Epithelial cell of proximal tubule (primary cell): ENCODE measurements at regions not wholly inside any gene's neighbourhood (a gene's known extent, or its start where the extent isn't known, plus 50 kb on each side); places are given as distances from the start of the nearest gene placed in this dataset.

Experiments
- DNase-seq: peaks from one replicate; pipeline ENCODE4 v3.0.0-alpha.2; 2011; ENCODE audit warnings: low read depth
- H3K4me3 ChIP-seq: 2 replicates; pipeline ENCODE4 v1.5.1; 2011; ENCODE audit warnings: low read depth, mild to moderate bottlenecking, low read length
- TF ChIP-seq, protein P1 (sequence below): conservative IDR thresholded peaks from 2 replicates; pipeline ENCODE4 v1.5.1; 2012; ENCODE audit warnings: low read depth, mild to moderate bottlenecking, low read length

DNA sequence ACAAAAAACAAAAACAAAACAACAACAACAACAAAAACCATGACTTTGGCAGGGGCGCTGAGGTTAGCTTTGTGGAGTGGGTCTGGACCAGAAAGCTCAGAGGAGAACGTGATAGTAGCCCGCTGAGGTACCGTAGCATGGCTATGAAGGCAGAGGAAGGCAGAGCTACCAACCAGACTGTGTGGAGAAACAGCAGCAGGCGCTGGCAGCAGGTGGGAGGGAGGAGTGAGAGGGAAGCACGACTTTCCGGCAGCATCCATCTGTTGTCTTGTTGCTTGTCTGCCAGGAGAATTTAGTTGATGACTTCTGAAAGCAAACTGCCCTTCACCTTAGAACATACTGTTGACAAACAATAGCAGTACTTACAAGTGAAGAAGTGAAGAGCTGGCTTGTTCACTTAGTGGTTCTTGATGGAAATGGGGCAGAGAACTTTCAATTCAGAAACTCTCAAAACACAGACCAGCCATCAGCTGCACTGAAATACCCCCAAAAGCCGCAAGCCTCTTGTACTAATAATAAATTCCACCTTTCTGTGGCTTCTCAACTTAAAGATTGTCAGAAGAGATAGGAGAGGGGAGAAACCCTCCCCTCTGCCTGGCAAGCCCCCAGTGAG, 447.2 kb downstream of the SLITRK2 start:
- H3K4me3 ChIP-seq: no peak overlapping the region
- TF ChIP-seq, protein P1, sequence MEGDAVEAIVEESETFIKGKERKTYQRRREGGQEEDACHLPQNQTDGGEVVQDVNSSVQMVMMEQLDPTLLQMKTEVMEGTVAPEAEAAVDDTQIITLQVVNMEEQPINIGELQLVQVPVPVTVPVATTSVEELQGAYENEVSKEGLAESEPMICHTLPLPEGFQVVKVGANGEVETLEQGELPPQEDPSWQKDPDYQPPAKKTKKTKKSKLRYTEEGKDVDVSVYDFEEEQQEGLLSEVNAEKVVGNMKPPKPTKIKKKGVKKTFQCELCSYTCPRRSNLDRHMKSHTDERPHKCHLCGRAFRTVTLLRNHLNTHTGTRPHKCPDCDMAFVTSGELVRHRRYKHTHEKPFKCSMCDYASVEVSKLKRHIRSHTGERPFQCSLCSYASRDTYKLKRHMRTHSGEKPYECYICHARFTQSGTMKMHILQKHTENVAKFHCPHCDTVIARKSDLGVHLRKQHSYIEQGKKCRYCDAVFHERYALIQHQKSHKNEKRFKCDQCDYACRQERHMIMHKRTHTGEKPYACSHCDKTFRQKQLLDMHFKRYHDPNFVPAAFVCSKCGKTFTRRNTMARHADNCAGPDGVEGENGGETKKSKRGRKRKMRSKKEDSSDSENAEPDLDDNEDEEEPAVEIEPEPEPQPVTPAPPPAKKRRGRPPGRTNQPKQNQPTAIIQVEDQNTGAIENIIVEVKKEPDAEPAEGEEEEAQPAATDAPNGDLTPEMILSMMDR: no peak
- DNase-seq: no peak

DNA sequence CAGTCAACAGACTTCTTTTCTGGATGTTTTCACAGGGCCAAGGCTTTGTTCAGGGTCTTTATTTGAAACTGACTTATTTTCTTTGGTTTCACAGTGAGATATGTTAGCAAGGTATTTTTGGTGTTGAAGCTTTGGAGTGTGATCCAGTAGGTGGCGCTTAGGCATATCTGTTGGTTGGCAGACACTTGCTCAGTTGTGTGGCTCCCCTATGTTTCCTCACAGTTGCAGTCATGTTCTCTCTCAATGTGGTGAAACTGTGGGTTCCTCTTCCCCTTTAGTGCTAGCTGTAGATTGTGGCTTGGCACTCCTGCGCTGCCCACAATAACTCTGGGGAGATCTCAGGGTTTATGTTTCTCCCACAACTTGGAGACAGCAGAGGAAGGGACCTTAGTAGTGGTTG, 460.8 kb downstream of the SLITRK2 start:
- TF ChIP-seq, protein P1: peak; percentile 20

More for the DNA sequence above, 460.8 kb downstream of the SLITRK2 start:
- H3K4me3 ChIP-seq: no peak overlapping the region
- DNase-seq: no peak
